ENCODE measurements at regions not wholly inside any gene's neighbourhood (a gene's known extent, or its start where the extent isn't known, plus 50 kb on each side); places are given as distances from the start of the nearest gene placed in this dataset.

GRCh38 chr2:220660277-220661145 lies 911.6 kb downstream of the EPHA4 start:
- TF ChIP-seq NFRKB (IDR thresholded peaks at IDR 0.05) (no peak), L3MBTL2 (conservative IDR thresholded peaks at IDR 0.05) (no peak), CTBP1 (IDR thresholded peaks at IDR 0.05; ENCODE audit: borderline replicate concordance) (no peak), FOXA1 (IDR thresholded peaks at IDR 0.05) (no peak), FOXM1 (IDR thresholded peaks at IDR 0.05; ENCODE audit: borderline replicate concordance) (no peak), BHLHE40 (IDR thresholded peaks at IDR 0.05; ENCODE audit: borderline replicate concordance) (no peak), SUZ12 (IDR thresholded peaks at IDR 0.05) (no peak), SP1 (IDR thresholded peaks at IDR 0.05) (no peak), HDGF (IDR thresholded peaks at IDR 0.05; ENCODE audit: borderline replicate concordance) (no peak), ZNF384 (IDR thresholded peaks at IDR 0.05) (no peak), PKNOX1 (IDR thresholded peaks at IDR 0.05) (no peak), LEF1 (IDR thresholded peaks at IDR 0.05; ENCODE audit: borderline replicate concordance) (no peak), FOXK2 (IDR thresholded peaks at IDR 0.05) (no peak), ARNT (IDR thresholded peaks at IDR 0.05) (no peak)

Measured in HEK293T (cell line).